ENCODE measurements at regions not wholly inside any gene's neighbourhood (a gene's known extent, or its start where the extent isn't known, plus 50 kb on each side); places are given as distances from the start of the nearest gene placed in this dataset.
"Not testable (repeated sequence)": the region's sequence is repeated elsewhere in the genome, so short reads cannot be mapped to it uniquely, and the experiment has no call there.

DNA sequence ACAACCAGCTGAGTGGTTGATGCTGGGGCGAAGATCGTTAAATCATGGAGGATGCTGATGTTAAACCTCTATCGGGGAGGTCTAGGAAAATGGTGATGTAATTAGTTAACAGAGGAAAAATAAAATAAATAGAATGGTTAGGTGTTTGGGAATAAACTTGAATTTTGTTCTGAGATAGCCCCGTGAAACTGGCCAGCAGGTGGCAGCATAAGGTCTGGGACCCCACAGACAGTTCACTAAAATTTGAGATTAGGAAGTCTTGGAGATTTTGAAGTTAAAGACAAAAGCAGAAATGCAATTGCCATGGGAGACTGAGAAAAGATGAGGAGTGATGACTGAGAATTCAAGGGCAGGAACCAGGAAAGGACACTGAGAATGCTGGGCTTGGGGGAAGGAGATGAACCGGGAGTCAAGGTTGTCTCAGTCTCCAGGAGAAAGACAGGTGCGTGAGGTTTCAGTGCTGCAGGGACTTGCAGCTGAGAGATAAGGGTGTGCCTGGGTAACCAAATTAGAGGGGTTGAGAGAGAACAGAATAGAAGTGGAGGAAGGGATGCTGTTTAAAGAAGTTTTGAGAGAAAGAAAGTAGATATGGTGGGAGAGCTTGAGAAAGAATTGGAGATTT lies 248.0 kb downstream of the ZNF92 start:
- peak; percentile 9 for DNase-seq (ENCODE audit: low read depth)

DNA sequence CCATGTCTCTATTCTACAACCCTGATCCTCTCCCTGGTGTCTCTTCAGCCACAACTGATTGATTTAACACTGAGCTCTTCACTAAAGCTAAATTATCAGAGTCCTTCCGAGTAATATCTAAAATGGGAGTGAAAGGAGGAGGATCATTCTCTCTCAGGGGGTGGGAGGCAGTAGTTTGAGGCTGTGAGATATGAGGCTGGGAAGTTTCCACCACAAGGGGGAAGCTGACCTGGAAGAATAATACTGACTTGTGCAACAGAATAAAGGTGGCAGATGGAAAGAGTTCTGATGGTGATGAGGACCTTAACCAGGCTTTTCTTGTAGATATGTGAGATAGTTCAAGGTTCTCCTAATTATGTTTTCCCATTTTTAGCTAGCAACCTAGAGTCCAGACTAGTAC lies 241.6 kb upstream of the VKORC1L1 start:
- DNase-seq (ENCODE audit: low read depth) = not testable (repeated sequence)

DNA sequence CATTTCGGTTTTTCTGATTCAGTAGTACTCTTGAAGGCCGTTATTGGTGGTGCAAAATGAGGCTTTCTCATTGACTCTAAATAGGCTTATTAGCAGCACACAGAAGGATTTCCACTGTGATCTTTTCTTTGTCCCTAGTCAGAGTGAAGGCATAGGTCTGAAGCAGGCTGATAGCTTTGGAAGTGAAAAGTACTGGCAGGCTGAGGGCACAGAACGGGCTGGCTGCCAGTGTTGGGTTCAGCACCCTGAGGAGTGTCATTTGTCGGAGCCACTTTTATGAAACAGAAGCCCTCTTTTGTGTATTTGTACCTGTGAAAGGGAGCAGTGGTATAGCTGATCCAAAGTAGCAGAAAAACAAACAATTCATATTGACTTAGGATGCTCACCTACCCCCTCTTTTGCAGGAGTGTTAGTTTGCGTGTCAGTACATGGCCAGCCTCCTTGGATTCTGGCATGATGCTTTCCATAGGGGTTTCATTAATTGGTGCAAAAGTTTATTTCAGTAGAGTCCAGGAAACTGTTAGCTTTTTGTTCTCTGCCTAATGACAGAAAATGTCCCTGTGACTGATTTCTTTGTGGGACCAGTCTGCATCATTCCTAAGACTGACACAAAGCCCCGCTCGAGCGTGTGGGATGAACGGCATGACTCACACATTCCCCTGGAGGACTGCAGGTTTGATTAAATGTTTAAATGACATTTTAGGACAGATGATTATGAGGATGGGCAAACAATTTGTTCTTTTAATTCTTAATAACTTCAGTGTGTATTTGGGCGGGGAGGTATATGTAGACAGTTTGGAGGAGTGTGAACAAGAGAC lies 239.1 kb upstream of the VKORC1L1 start:
- DNase-seq (ENCODE audit: low read depth) = not testable (repeated sequence)

DNA sequence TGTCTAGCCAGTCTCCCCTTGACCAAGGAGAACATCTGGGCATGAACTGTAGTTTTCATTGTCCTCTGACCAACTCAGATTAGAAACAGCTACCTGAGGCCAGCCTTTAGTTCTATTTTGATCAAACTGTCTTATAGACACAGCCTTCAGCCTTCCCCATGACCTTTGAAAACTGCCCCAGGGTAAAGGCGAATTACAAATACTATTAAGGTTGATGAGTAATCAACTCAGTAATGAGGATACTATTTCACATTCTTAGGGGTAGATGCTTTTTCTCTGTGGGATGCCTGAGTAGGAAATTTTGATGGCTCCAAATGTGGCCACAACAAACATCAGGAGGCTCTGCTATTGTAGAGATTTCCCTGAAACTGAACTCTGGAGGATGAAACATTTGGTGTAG lies 234.0 kb upstream of the VKORC1L1 start:
- DNase-seq (ENCODE audit: low read depth) = not testable (repeated sequence)

DNA sequence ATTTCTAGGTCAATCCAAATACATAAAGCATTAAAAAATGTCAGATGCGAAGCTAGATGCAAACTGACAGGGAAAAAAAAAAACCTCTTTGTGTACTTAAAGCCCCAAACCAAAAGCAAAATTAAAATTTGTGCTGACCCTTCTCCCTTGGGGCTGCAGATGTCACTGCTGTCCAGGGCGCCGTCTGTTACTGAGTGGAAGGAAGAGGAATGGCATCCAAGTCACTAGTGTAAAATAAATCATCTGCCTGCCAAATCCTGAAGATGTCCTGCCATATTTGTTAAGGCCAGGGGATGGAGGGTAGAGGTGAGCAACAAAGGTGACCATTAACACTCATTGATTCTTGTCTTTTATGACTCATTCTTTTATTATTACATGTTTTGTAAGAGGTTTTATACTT lies 233.2 kb upstream of the VKORC1L1 start:
- not testable (repeated sequence) for DNase-seq (ENCODE audit: low read depth)

DNA sequence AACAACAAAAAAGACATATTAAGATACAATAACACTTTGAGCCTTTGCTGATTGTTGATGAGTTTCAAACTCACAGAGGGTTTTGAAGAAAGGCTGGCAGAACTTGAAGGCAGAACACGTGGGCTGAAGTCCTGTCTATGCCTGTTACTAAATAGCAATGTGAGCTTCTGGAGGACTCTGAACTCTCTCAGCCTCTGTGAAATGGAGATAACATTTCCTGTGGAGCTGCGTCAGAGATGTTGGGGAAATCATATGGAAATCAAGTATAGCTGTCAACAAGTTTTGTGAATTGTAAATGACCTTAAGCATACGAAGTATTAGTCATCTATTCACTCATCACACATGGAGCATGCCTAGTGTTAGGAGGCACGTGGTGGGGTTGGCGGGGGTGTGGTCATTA lies 229.4 kb upstream of the VKORC1L1 start:
- not testable (repeated sequence) for DNase-seq (ENCODE audit: low read depth)

DNA sequence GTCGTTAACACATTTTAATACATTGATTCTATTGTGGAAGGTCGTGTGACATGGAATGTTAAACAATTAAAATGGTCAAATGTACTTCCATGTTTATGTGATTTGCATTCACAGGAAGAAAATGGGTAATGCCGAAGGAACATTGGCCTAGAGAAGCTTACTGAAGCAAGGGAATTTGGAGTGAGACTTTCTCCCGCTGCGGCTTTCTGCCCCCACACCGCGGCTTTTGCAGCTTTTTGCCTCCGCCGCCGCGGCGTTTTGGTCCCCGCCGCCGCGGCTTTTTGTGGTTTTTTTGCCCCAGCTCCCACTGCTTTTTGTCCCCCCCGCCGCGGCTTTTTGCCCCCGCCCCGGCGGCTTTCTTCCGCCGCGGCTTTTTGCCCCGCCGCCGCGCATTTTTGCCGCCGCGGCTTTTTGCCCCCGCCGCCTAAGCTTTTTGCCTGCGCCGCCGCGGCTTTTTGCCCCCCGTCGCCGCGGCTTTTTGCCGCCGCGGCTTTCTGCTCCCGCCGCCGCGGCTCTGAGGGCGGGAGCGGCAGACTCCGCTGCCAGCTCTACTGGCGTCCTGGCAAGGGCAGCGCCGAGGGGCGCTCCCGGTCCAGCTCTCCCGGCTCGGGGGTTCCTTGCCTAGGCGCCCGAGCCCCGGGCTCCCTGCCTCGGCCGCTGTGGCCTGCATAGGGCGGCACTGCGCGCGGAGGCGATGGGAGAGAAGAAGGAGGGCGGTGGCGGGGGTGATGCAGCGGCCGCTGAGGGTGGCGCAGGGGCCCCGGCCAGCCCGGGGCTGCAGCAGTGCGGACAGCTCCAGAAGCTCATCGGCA lies 225.5 kb upstream of the VKORC1L1 start:
- not testable (repeated sequence) for DNase-seq (ENCODE audit: low read depth)

DNA sequence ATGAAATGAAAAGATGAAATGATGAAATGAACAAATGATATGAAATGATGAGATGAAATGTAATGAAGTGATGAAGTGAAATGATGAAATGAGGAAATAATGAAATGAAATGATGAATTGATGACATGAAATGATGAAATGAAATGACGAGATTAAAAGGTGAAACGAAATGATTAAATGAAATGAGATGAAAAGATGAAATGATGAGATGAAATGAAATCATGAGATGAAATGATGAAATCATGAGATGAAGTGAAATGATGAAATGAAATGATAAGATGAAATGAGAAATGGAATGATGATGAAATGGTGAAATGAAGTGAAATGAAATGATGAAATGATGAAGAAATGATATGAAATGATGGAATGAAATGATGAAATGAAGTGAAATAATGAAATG lies 221.7 kb upstream of the VKORC1L1 start:
- not testable (repeated sequence) for DNase-seq (ENCODE audit: low read depth)

DNA sequence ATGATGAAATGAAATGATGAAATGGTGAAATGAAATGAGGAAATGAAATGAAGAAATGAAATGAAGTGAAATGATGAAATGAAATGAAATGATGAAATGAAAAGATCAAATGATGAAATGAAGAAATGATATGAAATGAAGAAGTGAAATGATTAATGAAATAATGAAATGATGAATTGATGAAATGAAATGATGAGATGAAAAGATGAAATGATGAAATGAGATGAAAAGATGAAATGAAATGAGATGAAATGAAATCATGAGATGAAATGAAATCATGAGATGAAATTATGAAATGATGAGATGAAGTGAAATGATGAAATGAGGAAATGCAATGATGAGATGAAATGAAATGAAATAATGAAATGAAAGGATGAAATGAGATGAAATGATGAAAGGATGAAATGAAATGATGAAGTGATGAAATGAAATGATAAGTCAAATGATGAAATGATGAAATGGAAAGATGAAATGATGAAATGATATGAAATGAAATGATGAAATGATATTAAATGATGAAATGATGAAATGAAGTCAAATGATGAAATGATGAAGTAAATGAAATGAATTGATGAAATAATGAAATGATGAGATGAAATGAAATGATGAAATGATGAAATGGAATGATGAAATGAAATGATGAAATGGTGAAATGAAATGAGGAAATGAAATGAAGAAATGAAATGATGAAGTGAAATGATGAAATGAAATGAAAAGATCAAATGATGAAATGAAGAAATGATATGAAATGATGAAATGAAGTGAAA lies 220.9 kb upstream of the VKORC1L1 start:
- DNase-seq (ENCODE audit: low read depth) = not testable (repeated sequence)

DNA sequence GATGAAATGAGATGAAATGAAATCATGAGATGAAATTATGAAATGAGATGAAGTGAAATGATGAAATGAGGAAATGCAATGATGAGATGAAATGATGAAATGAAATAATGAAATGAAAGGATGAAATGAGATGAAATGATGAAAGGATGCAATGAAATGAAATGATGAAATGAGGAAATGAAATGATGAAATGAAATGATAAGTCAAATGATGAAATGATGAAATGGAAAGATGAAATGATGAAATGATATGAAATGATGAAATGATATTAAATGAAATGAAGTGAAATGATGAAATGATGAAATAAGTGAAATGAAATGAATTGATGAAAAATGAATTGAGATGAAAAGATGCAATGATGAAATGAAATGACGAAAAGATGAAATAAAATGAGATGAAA lies 220.2 kb upstream of the VKORC1L1 start:
- not testable (repeated sequence) for DNase-seq (ENCODE audit: low read depth)

DNA sequence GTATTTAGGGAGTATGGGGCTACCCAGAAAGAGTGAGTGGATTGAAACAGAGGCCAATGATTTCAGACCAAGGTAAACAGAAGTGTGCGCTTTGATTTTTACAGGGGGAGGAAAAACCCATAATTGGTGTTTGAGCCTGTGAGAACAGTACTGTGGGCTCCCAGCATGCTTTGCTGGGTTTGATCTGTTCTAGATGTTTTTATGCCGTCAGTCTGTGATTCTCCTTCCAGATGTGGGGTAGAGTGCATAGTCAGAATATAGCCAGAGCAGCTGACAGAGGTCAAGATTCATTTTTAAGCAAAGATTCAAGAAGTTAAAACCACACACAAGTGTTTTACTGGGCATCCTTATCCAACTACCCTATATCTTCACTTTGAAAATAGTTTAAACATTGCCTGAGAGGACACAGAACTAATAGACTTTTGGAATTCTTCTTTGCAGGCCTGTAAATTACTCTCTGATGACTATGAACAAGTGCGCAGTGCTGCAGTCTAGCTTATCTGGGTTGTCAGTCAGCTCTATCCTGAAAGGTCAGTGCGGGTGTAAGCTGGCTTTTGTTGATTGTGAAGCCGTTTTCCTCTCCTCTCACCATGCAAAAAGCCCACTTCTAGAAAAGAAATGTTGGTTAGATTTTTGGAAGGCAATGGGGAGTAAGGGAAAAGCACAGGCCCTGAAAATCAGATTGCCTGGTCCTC lies 216.2 kb upstream of the VKORC1L1 start:
- DNase-seq (ENCODE audit: low read depth) = not testable (repeated sequence)

DNA sequence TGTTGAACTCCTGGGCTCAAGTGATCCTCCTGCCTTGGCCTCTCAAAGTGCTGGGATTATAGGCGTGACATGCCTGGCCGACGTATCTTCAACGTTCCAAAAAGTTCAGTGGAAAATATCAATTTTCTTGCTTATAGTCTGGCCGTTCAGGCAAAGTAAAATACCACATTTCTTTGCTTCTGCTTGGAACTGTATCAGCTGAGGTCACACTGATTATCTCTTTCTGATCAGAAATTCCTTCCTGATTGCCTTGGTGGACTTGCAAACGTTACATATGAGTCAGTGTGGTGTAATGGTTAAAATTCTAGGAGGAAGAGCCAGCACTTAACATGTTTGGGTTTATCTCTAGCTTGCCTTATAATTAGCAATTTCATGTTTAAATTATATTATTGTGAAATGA lies 189.5 kb upstream of the VKORC1L1 start:
- DNase-seq (ENCODE audit: low read depth) = not testable (repeated sequence)

DNA sequence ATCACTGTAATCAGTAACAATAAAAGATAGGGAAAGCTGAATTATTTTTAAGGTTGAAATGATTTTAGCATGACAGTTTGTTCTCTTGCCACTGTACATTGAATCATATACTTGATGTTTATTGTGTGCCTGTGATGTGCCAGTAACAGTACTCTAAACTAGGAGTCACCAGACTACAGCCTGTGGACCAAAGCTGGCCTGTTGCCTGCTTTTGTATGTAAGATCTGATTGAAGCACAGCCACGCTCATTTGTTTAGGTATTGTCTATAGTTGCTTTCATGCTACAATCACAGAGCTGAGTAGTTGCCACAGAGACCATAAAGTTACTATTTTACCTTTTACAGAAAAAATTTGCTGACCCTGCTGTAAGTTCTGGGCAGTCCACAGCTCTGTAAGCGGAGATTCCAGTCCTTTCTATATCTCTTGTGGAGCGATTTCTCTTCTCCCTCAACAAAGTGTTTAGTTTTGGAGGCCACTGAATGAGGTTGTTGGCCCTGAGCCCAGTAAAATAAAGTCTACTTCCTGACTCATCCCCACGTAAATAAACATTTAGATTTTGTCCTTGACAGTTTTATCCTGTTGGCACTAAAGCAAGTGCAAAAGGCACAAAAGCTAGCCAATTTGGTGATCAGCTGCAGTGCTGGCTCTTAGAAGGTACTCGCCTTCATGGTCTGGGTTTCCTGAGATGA lies 173.7 kb upstream of the VKORC1L1 start:
- not testable (repeated sequence) for DNase-seq (ENCODE audit: low read depth)

DNA sequence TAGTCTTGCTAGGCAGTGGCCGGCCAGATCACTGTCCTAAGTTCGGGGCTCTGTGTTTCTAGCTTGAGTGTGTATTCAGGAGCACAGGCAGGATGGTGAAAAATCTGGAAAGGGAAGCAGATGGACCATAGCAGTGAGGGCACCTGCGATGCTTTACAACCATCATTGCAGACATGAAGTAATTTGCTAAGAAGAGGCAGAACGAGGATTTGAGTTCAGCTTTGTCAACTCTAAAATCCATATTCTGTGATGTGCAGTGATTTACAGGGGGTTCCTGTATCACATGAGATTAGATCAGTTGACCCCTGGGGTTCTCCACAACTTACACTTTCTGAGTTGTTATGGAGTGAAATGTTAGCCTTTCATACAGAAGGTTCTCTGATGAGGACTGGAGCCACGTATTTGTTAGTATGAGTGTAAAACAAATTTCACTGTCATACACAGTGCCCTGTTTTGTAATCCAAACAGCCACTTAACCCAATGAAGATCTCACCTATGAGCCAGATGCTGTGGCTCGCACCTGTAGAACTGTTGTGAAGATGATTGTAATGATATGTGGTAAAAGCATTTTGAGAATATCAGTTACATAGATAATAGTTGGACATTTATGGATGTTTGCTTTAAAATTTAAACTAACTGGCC lies 173.0 kb upstream of the VKORC1L1 start:
- DNase-seq (ENCODE audit: low read depth) = not testable (repeated sequence)

DNA sequence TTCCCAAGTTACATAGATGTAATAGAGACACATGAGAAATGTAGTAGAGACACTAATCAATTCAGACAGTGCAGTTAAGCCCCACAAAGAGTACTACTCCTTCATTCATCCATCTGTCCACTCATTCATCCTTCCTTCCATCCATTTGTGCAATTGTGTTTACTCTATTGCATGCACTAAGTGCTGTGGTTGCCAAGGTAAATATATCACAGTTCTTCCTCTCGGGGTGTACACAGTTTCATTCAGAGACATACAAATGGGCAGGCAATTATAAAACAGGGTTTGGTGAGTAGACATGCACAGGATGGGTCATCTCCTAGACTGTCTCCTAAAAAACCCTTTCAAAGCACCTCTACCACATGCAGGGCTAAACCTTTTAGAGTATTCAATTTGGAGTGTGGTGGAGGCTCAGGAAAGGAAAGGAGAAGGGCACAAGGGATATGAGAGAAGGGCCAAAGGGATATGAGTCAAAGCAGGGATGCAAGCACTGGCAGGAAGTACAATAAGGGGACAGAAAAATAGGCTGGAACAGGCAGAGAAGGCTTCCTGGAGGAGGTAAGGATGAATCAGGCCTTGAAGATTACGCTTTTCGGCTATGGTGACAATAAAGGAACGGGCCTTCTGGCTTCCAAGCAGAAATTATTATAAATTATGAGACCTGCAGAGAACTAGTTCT lies 153.6 kb upstream of the VKORC1L1 start:
- not testable (repeated sequence) for DNase-seq (ENCODE audit: low read depth)

DNA sequence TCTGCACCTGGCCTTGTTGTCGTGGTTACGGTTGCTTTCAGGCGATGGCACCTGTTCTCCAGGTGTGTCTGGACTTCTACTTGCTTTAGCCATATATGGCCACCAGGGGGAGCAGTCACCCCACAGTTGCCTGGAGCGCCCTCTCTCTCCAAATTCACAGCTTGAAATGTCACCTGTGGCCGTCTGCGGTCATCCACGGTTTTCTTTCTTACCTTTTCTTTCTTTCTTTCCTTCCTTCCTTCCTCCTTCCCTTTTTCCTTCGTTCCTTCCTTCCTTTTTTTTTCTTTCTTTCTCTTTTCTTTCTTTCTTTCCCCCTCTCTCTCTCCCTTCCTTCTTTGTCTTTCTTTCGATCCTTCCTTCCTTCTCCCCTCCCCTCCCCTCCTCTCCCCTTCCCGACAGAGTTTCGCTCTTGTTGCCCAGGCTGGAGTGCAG lies 150.5 kb upstream of the VKORC1L1 start:
- DNase-seq (ENCODE audit: low read depth) = peak; percentile 58

DNA sequence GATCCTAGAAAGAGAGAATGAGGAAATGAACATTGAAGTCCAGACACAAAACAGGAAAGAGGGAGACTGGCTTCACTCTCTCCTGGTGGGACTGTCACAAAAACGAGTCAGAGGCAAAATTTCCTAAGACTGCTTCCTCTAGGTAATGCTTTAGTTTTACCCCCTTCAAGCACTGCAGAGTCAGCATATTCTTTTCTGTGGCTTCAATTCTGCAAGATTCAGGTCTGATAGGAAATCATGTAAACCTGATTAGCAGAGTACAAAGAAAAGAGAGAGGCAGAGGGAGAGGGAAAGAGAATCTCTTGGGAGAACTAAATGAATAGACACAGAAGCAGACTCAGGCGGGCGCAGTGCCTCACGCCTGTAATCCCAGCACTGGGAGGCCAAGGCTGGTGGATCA lies 145.7 kb upstream of the VKORC1L1 start:
- not testable (repeated sequence) for DNase-seq (ENCODE audit: low read depth)

DNA sequence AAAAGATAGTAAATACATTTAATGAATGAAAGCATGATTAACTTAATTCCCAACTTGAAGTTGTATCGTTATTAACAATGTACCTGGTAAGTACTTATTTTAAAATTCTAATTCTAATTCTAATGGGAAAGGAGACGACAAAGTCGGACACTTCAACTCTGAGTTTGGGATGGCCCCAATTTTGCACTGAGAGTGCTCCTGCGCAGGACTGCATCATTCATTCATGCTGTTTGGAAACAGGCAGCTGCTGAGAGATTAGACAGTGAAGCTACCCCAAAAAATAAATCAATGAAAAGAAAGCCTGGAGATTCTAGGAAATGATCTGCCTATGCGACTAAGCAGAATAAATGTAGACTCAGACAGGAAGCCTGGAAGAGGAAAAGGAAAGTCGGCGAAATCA lies 141.7 kb upstream of the VKORC1L1 start:
- no peak for DNase-seq (ENCODE audit: low read depth)

DNA sequence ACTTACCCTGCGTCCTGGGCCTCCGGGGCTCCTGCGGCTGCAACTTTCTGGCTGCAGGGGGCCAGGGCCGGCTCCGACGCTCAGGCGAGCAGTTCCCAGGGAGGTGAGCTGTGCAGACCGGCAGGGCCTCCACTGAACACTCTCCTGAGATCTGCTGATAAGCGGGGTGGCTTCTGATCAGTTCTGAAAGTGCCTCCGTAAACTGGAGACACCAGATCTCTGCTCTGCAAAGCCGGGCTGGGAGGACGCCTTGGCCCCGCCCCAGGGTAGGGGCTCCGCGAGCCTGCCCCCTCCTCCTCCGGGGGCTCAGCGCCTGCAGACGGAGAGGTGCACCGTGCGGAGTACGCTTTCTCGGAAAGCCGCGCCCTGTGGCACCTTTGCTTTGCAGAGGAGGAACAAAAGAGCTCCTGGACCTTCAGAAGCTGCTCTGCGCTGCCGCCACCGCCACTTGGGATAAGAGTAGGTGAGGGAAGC lies 141.3 kb upstream of the VKORC1L1 start:
- no peak for DNase-seq (ENCODE audit: low read depth)
